Stimulated activated CD4-positive, alpha-beta T cell treated with anti-CD3 and anti-CD28 coated beads, Interleukin-4, amount 100 ng/mL, for 4 hours (primary cell): ENCODE measurements at regions not wholly inside any gene's neighbourhood (a gene's known extent, or its start where the extent isn't known, plus 50 kb on each side); places are given as distances from the start of the nearest gene placed in this dataset.

Source experiments
- DNase-seq, 2 experiments: peaks; one replicate each; pipeline ENCODE4 v3.0.0-alpha.2; 2020

DNA sequence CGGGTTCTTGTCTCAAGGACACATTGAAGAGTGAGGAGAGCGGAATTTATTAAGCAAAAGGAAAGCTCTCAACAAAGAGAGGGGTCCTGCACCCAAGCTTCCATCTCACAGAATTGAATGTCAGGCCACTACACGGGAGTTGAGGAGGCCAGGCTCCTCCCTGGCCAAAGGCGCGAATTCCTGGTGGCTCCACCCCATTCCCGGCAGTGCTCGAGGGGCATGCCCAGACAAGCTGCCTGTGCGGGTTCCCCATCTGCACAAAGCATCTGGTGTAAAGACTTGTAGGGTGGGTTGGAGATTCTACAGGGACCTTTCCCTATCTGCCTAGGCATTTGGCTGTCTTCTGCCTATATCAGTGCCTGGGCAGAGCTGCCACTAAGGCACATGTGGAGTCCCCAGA lies 648.5 kb upstream of the PKN2 start:
- no peak for DNase-seq

- no peak for DNase-seq
Measured at GRCh38 chr1:88036345-88037014, 647.6 kb upstream of the PKN2 start.

GRCh38 chr1:88039240-88039639 lies 644.8 kb upstream of the PKN2 start:
- DNase-seq, result no peak

DNA sequence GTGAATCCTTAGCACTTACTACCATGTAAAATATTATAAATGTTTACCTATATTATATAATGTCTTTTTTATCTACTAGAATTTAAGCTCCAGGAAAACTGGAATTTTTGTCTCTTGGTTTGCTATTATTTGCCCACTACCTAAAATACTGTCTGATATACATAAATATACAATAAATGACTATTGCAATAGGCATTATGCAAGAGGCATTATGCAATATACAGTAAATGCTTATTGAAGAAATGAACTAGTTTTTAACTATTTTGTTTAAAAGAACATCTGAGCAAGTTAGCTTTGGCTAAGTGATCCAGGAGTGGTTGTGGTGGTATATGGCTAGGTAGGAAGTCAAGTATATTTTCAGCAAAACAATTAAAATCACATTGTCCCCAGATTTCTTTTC lies 640.2 kb upstream of the PKN2 start:
- DNase-seq, result no peak

- DNase-seq, result no peak
Measured at GRCh38 chr1:88052167-88052566, 631.9 kb upstream of the PKN2 start.

- no peak for DNase-seq
Measured at GRCh38 chr1:88053065-88053464, 631.0 kb upstream of the PKN2 start.

GRCh38 chr1:88056881-88057280 lies 627.2 kb upstream of the PKN2 start:
- DNase-seq, result no peak

GRCh38 chr1:88058205-88058604 lies 625.9 kb upstream of the PKN2 start:
- DNase-seq, result no peak

DNA sequence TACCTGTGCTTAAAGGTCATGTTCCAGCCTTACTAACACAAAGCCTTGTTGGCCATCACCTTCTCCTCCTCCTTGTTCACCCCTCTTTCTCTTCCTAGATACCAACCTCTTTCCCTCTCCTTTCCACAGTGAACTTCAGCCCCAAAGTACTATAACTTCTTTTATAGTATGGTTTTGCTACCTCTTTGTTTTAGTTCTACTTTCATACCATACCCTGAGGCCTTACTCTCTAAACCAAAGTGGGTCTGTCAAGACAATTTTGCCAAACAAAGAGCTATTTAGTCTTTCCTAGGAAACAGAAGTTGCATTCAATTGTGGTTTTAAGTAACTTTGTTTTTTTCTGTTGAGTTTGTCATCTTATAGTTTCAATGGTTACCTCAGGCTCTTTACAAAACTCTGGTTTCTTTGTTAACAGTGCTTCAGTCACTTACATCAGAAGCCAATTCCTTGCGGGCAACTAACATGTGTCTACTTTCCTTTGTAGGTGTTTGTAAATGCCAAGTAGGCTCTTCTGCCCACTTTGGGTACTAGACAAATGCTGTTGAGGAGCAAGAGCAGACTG lies 623.9 kb upstream of the PKN2 start:
- DNase-seq, result no peak

GRCh38 chr1:88060750-88061491 lies 623.2 kb upstream of the PKN2 start:
- no peak for DNase-seq

DNA sequence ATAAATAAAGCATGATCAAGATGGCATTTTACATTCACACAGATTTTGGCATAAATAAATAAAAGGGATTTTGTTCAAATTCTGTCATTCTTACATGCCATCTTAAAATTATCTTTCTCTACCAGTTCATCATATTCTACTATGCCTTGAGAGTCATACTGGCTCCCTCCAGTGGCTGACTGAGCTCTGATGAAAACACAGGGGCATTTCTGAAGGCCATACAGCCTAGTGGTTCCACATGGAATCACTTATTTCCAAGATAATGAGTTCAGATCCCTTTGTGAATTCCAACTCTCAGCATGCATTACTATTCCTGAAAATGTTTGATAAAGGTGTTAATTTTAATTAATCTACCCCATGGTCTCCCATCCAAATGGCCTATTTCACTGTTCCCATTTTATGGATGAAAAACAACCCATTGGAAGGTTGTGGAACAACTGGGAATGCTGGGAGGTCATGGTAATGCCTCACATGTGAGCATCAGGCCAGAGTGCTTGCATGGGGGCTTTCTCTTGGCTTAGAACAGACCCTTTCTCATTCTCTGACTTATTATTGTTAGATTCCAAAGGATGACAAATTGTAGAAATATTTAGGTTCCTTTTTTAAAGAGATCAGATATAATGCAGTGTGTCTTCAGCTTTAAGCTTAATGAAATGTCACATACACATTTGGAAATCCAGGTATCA lies 622.4 kb upstream of the PKN2 start:
- peak in 1 of 2 experiments; percentile 1 for DNase-seq

- DNase-seq, result no peak
Measured at GRCh38 chr1:88062650-88063153, 621.4 kb upstream of the PKN2 start.

DNA sequence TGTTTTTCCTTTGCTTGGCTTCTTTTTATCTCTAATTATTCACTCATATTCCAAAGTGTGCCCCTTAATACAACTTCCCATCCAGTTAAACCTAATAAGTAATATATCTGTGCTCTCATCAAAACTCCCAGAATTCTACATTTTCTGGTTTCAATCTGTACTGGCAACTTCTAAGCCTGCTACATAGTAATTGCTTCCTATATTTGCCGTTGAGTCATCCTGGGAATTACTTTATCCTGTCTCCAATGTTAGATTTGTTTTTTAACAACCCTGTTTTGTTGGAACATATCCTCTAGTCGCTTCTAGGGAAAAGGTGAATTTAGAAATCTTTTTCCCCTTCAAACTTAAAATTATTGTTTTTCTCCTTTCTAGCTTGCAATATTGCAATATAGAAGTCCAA lies 620.5 kb upstream of the PKN2 start:
- no peak for DNase-seq

DNA sequence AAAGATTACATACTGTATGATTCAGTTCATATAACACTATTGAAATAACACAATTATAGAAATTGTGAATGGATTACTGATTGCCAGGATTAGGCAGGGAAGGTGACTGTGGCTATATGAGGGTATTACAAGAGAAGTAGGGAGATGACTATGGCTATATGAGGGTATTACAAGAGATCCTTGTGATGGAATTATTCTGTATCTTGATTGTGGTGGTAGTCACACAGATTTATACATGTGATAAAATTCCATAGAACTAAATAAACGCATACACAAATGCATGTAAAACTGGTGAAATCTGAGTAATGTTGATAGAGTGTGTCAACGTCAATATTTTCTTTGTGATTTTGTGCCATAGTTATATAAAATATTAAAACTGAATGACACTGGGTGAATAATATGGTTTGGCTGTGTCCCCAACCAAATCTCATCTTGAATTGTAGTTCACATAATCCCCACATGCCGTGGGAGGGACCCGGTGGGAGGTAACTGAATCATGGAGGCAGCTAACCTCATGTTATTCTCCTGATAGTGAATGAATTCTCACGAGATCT lies 615.6 kb upstream of the PKN2 start:
- no peak for DNase-seq

GRCh38 chr1:88070956-88071355 lies 613.1 kb upstream of the PKN2 start:
- no peak for DNase-seq

GRCh38 chr1:88074661-88075060 lies 609.4 kb upstream of the PKN2 start:
- DNase-seq, result no peak

DNA sequence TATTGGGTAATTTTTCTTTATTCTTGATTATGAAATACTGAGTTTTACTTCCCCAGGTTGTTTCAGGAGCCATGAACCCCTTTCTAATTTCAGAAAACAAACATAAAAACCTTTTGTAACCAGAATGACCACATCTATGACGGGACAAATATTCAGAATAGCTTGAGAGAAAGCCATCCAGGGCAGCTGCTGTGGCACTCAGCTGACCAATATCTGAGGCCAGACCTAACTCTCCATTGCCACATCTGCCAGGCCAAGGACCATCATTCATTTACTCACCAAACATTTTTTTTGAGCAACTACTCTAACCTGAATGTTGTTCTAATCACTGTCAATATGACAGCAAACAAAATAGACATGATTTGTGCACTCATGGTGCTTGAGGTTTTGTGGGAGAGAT lies 608.3 kb upstream of the PKN2 start:
- no peak for DNase-seq

GRCh38 chr1:88079036-88079435 lies 605.0 kb upstream of the PKN2 start:
- no peak for DNase-seq

DNA sequence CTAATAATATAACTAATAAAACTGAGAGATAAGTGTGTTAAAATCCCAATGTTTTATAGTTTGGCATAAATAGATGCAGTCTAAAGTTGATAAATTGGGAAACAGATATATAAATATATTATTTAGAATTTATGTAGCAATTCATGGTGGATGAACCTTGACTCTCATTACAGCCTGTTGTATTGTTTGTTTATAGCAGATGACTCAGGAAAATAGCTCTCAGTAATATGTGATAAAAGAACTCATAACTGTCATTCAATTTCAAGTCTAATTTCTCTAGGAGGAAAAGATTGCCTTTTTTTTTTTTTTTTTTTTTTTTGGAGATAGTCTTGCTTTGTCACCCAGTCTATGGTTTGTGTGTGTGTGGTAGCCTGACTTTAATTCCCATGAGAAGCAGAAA lies 603.2 kb upstream of the PKN2 start:
- no peak for DNase-seq

GRCh38 chr1:88088481-88088880 lies 595.6 kb upstream of the PKN2 start:
- no peak for DNase-seq

DNA sequence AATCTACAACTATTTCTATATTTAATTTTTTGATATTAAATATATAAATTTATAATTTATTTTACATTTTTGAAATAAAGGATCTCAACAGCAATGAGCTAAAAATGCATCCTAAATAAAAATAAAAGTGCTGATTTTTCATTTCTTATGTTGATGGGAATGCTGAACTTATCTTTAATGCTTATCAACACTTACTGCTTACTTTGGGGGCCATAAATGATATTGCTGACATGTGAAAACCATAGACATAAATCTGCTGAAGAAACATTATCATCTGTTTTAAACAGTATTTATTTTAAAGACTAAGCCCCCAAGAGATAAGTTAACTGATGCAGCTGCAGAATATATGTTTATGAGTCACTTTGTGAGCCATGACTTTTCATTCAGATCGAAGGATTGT lies 594.1 kb upstream of the PKN2 start:
- no peak for DNase-seq

GRCh38 chr1:88098881-88099280 lies 585.2 kb upstream of the PKN2 start:
- no peak for DNase-seq

DNA sequence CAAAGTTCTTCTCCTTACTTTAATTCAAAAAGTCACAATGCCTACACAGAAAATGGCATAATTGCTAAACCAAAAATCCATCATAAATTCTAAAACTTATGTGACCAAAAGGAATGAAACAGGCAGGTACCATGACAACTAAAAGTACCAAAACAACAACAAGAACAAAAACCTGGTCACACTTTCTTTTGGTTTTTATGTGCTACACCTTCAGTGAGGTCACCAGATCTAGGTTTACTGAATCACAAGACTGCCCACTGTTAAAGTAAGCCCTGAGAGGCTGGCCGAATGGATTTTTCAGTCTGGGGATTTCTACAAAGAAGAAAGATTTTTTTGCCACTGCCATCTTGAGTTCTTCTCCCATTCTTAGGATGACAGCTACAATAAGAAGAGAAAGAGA lies 583.0 kb upstream of the PKN2 start:
- DNase-seq, result no peak
